IPS-18a (cell line): ENCODE measurements at regions not wholly inside any gene's neighbourhood (a gene's known extent, or its start where the extent isn't known, plus 50 kb on each side); places are given as distances from the start of the nearest gene placed in this dataset.

Source experiments
- H3K27ac ChIP-seq: one replicate; pipeline ENCODE4 v1.5.1; 2013; ENCODE audit warnings: low read length
- H3K27me3 ChIP-seq: one replicate; pipeline ENCODE4 v1.6.1; 2013; ENCODE audit warnings: mild to moderate bottlenecking, low read length; ENCODE audit not compliant: control insufficient read depth, insufficient read depth
- H3K36me3 ChIP-seq: one replicate; pipeline ENCODE4 v1.6.1; 2013; ENCODE audit warnings: low read depth, low read length; ENCODE audit not compliant: control insufficient read depth
- H3K4me1 ChIP-seq: one replicate; pipeline ENCODE4 v1.6.1; 2013; ENCODE audit warnings: low read depth, low read length; ENCODE audit not compliant: control insufficient read depth
- H3K4me3 ChIP-seq: one replicate; pipeline ENCODE4 v1.5.1; 2013; ENCODE audit warnings: low read length
- H3K9ac ChIP-seq: one replicate; pipeline ENCODE4 v1.6.1; 2013; ENCODE audit warnings: mild to moderate bottlenecking, low read length, moderate library complexity
- H3K9me3 ChIP-seq: one replicate; pipeline ENCODE4 v1.6.1; 2013; ENCODE audit warnings: low read depth, low read length; ENCODE audit not compliant: control insufficient read depth

- Histone ChIP-seq H3K36me3 (no peaks in the 10 kb centered on the region), H3K27ac (no peak overlapping the region), H3K4me3 (no peak overlapping the region), H3K4me1 (no peaks in the 10 kb centered on the region), H3K27me3 (no peaks in the 10 kb centered on the region), H3K9ac (no peak overlapping the region), H3K9me3 (peaks cover 31% of the 10 kb centered on the region)
Measured at GRCh38 chr12:34376133-34376799, 354.0 kb downstream of the ALG10 start.

GRCh38 chr12:34377243-34378035, 355.1 kb downstream of the ALG10 start:
- no peaks in the 10 kb centered on the region for H3K4me1 ChIP-seq
- H3K9ac ChIP-seq = no peak overlapping the region
- no peak overlapping the region for H3K4me3 ChIP-seq
- no peaks in the 10 kb centered on the region for H3K36me3 ChIP-seq
- peaks cover 32% of the 10 kb centered on the region for H3K9me3 ChIP-seq
- no peaks in the 10 kb centered on the region for H3K27me3 ChIP-seq
- no peak overlapping the region for H3K27ac ChIP-seq

GRCh38 chr12:34379142-34379541, 356.8 kb downstream of the ALG10 start:
- Histone ChIP-seq H3K27ac (no peak overlapping the region), H3K36me3 (no peaks in the 10 kb centered on the region), H3K4me3 (no peak overlapping the region), H3K9ac (no peak overlapping the region), H3K27me3 (no peaks in the 10 kb centered on the region), H3K4me1 (no peaks in the 10 kb centered on the region), H3K9me3 (peaks cover 40% of the 10 kb centered on the region)

- Histone ChIP-seq H3K9me3 (peaks cover 39% of the 10 kb centered on the region), H3K4me3 (no peak overlapping the region)
Measured at GRCh38 chr12:34384693-34385092, 362.4 kb downstream of the ALG10 start.

DNA sequence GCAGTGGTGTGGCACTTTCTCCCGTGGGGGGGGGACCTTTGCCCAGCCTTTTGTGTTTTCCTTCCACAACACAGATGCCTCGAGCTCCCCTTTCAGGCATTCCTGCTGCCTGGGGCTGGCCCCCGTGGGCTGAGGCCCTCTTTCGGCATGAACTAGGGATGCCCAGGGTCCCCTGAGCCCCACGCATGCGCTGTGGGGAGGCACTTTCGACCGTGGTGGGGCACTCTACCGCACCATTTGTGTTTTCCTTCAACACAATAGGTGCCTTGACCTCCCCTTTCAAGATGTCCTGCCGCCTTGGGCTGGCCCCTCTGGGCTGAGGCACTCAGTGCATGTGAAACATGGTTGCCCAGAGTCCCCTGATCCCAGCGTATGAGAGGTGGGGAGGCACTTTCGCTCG, 363.7 kb downstream of the ALG10 start:
- no peaks in the 10 kb centered on the region for H3K36me3 ChIP-seq
- H3K4me3 ChIP-seq = no peak overlapping the region
- no peaks in the 10 kb centered on the region for H3K27me3 ChIP-seq
- peaks cover 48% of the 10 kb centered on the region for H3K9me3 ChIP-seq
- H3K27ac ChIP-seq = no peak overlapping the region
- no peaks in the 10 kb centered on the region for H3K4me1 ChIP-seq
- H3K9ac ChIP-seq = no peak overlapping the region

More at GRCh38 chr12:34384693-34385092, 362.4 kb downstream of the ALG10 start:
- no peak overlapping the region for H3K9ac ChIP-seq
- H3K4me1 ChIP-seq = no peaks in the 10 kb centered on the region
- no peaks in the 10 kb centered on the region for H3K27me3 ChIP-seq
- no peak overlapping the region for H3K27ac ChIP-seq
- H3K36me3 ChIP-seq = no peaks in the 10 kb centered on the region

- Histone ChIP-seq H3K4me1 (no peaks in the 10 kb centered on the region), H3K9ac (no peak overlapping the region), H3K36me3 (no peaks in the 10 kb centered on the region), H3K27ac (no peak overlapping the region), H3K27me3 (no peaks in the 10 kb centered on the region), H3K9me3 (peaks cover 54% of the 10 kb centered on the region), H3K4me3 (no peak overlapping the region)
Measured at GRCh38 chr12:34386621-34387255, 364.4 kb downstream of the ALG10 start.

- Histone ChIP-seq H3K27ac (no peak overlapping the region), H3K36me3 (no peaks in the 10 kb centered on the region), H3K4me3 (no peak overlapping the region), H3K9me3 (peaks cover 64% of the 10 kb centered on the region), H3K9ac (no peak overlapping the region), H3K27me3 (no peaks in the 10 kb centered on the region), H3K4me1 (no peaks in the 10 kb centered on the region)
Measured at GRCh38 chr12:34387711-34388635, 365.7 kb downstream of the ALG10 start.

DNA sequence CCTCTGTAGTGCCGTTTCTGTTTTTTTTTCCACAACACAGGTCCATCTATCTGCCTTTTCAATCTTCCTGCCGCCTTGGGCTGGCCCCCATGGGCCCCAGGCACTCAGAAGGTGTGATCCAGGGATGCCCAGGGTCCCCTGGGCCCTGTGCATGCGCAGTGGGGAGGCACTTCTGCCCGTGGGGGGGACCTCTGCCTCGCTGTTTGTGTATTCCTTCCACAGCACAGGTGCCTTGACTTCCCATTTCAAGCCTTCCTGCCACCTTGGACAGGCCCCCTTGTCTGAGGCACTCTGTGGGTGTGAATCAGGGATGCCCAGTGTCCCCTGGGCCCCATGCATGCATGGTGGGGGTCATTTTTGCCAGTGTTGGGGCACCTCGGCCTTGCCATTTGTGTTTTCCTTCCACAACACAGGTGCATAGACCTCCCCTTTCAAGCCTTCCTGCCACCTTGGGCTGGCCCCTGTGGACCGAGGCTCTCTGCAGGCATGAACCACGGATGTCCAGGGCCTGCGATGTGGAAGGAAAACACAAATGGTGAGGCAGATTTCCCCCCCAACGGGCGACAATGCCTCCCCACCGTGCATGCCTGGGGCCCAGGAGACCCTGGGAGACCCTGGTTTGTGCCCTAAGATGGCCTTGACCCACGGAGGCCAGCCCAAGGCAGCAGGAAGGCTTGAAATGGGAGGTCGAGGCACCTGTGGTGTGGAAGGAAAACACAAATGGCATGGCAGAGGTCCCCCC, 366.5 kb downstream of the ALG10 start:
- Histone ChIP-seq H3K36me3 (no peaks in the 10 kb centered on the region), H3K27me3 (no peaks in the 10 kb centered on the region), H3K9me3 (peaks cover 65% of the 10 kb centered on the region), H3K27ac (no peak overlapping the region), H3K4me3 (no peak overlapping the region), H3K9ac (no peak overlapping the region), H3K4me1 (no peaks in the 10 kb centered on the region)

GRCh38 chr12:34389378-34390170, 367.3 kb downstream of the ALG10 start:
- H3K27me3 ChIP-seq = no peaks in the 10 kb centered on the region
- H3K36me3 ChIP-seq = no peaks in the 10 kb centered on the region
- H3K4me1 ChIP-seq = no peaks in the 10 kb centered on the region
- peaks cover 65% of the 10 kb centered on the region for H3K9me3 ChIP-seq
- H3K9ac ChIP-seq = no peak overlapping the region
- no peak overlapping the region for H3K4me3 ChIP-seq
- no peak overlapping the region for H3K27ac ChIP-seq

GRCh38 chr12:34390171-34390841, 368.0 kb downstream of the ALG10 start:
- Histone ChIP-seq H3K4me1 (no peaks in the 10 kb centered on the region), H3K9me3 (peaks cover 72% of the 10 kb centered on the region), H3K4me3 (no peak overlapping the region), H3K27ac (no peak overlapping the region), H3K27me3 (no peaks in the 10 kb centered on the region), H3K36me3 (no peaks in the 10 kb centered on the region), H3K9ac (no peak overlapping the region)
